Stimulated activated CD8-positive, alpha-beta memory T cell treated with anti-CD3 and anti-CD28 coated beads, Interleukin-4, amount 100 ng/mL, for 48 hours (primary cell): ENCODE measurements at regions not wholly inside any gene's neighbourhood (a gene's known extent, or its start where the extent isn't known, plus 50 kb on each side); places are given as distances from the start of the nearest gene placed in this dataset.
A peak's percentile ranks its signal among the peaks of the same experiment; 100 is the strongest.
"Not testable (repeated sequence)": the region's sequence is repeated elsewhere in the genome, so short reads cannot be mapped to it uniquely, and the experiment has no call there.

ENCODE experiments used
- DNase-seq: peaks from one replicate; pipeline ENCODE4 v3.0.0-alpha.2; 2020

- not testable (repeated sequence) for DNase-seq
Observed at GRCh38 chr16:72729552-72729951, 318.4 kb downstream of the ZFHX3 start.

GRCh38 chr16:72728516-72728915 is 319.4 kb downstream of the ZFHX3 start:
- no peak for DNase-seq

- no peak for DNase-seq
Observed at GRCh38 chr16:72727565-72727964, 320.4 kb downstream of the ZFHX3 start.

- no peak for DNase-seq
Observed at GRCh38 chr16:72725643-72726042, 322.3 kb downstream of the ZFHX3 start.

GRCh38 chr16:72723781-72724180 is 324.1 kb downstream of the ZFHX3 start:
- no peak for DNase-seq

- no peak for DNase-seq
Observed at GRCh38 chr16:72722552-72722951, 325.4 kb downstream of the ZFHX3 start.

GRCh38 chr16:72721981-72722380 is 325.9 kb downstream of the ZFHX3 start:
- no peak for DNase-seq

- DNase-seq: no peak
Observed at GRCh38 chr16:72715267-72715666, 332.7 kb downstream of the ZFHX3 start.

- no peak for DNase-seq
Observed at GRCh38 chr16:72711823-72712222, 336.1 kb downstream of the ZFHX3 start.

- DNase-seq: no peak
Observed at GRCh38 chr16:72705801-72706200, 342.1 kb downstream of the ZFHX3 start.

GRCh38 chr16:72704746-72705372 is 343.1 kb downstream of the ZFHX3 start:
- no peak for DNase-seq

GRCh38 chr16:72689851-72690250 is 358.1 kb downstream of the ZFHX3 start:
- DNase-seq: no peak

GRCh38 chr16:72680732-72681131 is 367.2 kb downstream of the ZFHX3 start:
- DNase-seq: no peak

GRCh38 chr16:72679856-72680255 is 368.1 kb downstream of the ZFHX3 start:
- DNase-seq: no peak

- DNase-seq: no peak
Observed at GRCh38 chr16:72677662-72678447, 370.1 kb downstream of the ZFHX3 start.

- no peak for DNase-seq
Observed at GRCh38 chr16:72673118-72673517, 374.8 kb downstream of the ZFHX3 start.

GRCh38 chr16:72666267-72666666 is 381.7 kb downstream of the ZFHX3 start:
- no peak for DNase-seq

- DNase-seq: no peak
Observed at GRCh38 chr16:72665701-72666100, 382.2 kb downstream of the ZFHX3 start.

- peak; percentile 95 for DNase-seq
Observed at GRCh38 chr16:72664509-72665408, 383.2 kb downstream of the ZFHX3 start.

GRCh38 chr16:72664056-72664508 is 383.8 kb downstream of the ZFHX3 start:
- no peak for DNase-seq

GRCh38 chr16:72658888-72659717 is 388.8 kb downstream of the ZFHX3 start:
- no peak for DNase-seq

- DNase-seq: no peak
Observed at GRCh38 chr16:72657791-72658190, 390.1 kb downstream of the ZFHX3 start.
